ENCODE measurements at regions not wholly inside any gene's neighbourhood (a gene's known extent, or its start where the extent isn't known, plus 50 kb on each side); places are given as distances from the start of the nearest gene placed in this dataset.

- DNase-seq (ENCODE audit: low read depth in 3 of 3): no peak
Measured at GRCh38 chr3:170730071-170730812, 139.8 kb downstream of the RPL22L1 start.

- DNase-seq (ENCODE audit: low read depth in 3 of 3): no peak
Measured at GRCh38 chr3:170728181-170728580, 141.8 kb downstream of the RPL22L1 start.

- DNase-seq (ENCODE audit: low read depth in 3 of 3): no peak
Measured at GRCh38 chr3:170727754-170728153, 141.9 kb upstream of the SLC7A14 start.

DNA sequence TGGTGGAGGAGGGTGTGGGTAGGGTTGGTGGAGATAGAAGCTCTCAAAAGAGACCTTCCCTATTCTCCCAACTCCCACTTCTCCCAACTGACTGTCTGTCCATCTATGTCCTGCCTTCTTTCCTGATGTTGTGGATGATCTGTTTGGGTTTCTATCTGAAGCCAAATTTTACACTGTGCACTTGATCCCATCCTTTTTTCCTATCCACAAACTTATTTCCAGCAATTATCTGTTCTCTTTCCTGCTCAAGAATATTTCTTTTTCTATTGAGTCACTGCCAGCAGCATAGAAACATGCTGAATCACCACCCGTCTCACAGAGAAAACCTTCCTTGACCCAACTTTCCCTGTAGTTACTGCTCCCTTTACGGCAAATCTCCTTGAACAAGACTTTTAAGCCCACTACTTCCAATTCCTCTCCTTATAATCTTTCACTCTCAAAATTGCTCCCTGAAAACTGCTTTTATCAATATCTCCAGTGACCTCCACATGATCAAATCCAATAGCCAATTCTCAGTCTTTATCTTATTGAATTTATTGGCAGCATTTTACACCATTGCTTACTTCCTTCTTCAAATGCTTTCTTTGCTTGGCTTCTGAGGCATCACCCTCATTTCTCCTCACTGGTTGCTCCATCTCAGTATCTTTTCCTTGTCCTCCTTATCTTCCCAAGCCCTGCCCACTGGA is 141.2 kb upstream of the SLC7A14 start:
- no peak for DNase-seq (ENCODE audit: low read depth in 3 of 3)

DNA sequence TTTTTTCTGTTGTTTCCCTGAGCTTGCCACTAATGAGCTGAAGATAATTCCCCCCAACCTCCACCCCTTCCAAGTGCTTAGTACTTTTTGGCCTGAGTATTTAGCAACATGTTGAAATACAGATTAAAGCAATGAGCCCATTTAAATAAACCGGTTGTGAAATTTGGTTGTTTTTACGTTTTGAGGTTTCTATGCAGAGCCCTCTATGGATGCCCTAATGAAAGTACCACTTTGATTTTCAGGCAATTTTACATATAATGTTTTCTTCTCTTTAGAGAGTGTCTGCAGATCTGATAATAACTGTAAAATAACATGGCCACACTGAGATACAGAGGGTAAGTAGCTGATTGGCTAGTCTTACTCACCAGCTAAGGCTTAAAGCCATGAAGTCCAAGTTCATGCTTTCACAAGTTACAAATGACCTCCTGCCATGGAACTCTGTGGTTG is 139.4 kb upstream of the SLC7A14 start:
- DNase-seq (ENCODE audit: low read depth in 3 of 3): no peak

GRCh38 chr3:170724599-170725280 is 138.9 kb upstream of the SLC7A14 start:
- DNase-seq (ENCODE audit: low read depth in 3 of 3): no peak

DNA sequence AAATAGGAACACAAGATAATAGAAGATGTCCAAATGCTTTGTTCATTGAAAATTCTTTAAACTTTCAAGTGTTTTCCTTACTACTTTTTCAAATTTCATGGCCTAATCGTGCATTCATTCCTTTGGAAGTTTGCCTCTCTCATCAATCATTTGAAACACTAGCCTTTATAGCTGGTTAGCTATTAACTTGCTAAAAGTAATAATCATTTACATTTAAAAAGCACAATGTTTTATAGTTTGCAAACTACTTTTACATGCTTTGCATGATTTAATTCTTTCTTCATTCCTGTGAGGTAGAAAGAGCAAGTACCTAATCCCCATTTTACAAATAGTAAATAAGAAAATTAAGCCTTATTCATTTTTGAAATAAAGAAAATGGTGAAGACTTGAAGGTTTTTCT is 137.4 kb upstream of the SLC7A14 start:
- no peak for DNase-seq (ENCODE audit: low read depth in 3 of 3)

DNA sequence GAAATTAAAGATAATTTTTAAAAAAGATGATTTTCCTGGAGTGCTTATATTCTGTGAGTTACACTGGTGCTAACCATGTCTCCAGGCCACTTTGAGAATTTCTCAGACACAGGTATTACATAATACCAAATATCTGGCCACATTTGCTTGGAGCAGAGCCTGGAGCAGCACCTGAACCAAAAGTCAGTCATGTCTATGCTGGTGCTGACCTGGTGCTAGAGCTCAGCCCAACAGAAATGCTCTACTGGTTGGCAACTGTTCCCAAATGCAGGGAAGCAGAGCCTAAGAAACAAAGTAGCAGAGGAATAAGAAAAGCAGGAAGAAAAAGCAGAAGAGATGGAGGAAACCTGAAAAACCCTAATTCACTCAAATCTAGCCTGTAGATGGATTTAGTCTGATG is 135.7 kb upstream of the SLC7A14 start:
- DNase-seq (ENCODE audit: low read depth in 3 of 3): no peak

GRCh38 chr3:170719300-170719699 is 133.4 kb upstream of the SLC7A14 start:
- DNase-seq (ENCODE audit: low read depth in 3 of 3): no peak

DNA sequence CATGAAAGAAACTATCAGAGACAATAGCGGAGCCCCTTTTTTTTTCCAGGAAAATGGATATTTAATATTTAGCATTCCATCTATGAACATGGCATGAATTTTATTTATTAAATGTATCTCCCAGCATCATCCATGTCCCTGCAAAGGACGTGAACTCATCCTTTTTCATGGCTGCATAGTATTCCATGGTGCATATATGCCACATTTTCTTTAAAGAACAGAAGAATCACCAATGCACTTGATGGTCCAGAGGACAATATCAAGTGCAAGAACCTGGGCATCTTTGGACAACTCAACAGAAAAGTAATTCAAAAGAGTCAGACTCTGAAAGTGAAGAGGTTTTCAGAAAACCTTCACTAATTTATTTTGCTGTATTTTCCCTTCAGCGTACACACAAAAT is 133.0 kb upstream of the SLC7A14 start:
- DNase-seq (ENCODE audit: low read depth in 3 of 3): no peak

DNA sequence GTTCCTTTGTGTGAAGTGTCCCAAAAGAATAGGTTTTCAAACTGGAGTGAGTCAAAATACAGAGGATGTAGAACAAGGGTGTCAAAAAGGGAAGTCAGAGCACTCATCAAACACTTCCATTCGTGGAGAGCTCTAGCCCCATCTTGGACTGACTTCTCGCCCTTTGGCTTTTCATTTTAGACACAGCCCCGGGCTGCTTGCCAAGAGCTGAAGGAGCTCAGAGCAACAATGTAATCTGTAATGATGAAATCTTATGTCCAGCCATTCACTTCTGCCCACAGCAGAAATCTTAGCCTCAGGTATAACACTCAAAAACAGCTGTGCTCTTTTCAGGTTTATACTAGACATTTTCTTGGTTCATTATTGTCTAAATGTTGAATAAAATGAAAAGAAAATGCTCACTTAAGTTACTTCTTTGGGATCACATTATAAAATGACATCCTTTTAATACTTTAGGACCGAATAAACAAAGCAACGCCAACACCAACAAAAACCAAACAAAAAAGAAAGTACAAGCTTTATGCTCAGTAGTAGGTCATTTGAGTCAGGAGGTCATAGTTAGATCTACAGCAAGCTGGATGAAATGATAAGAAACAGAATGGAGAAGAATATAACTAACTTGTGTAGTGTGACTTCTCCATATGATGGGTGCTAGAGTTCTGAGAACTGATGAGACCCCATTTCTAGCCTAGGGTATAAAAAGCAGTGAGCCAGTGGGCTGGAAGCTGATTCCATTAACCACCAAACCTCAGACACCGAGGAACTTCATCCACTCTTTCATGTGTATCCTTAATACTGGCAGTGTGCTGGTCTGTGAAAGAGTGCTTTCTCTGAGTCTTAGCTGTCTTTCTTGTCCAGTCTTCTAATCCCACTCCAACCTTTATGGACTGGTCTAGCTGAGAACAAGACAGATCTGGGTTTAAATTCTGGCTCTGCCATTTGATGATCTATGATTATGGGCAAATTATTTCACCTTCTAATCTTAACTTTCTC is 131.8 kb upstream of the SLC7A14 start:
- DNase-seq (ENCODE audit: low read depth in 3 of 3): no peak

DNA sequence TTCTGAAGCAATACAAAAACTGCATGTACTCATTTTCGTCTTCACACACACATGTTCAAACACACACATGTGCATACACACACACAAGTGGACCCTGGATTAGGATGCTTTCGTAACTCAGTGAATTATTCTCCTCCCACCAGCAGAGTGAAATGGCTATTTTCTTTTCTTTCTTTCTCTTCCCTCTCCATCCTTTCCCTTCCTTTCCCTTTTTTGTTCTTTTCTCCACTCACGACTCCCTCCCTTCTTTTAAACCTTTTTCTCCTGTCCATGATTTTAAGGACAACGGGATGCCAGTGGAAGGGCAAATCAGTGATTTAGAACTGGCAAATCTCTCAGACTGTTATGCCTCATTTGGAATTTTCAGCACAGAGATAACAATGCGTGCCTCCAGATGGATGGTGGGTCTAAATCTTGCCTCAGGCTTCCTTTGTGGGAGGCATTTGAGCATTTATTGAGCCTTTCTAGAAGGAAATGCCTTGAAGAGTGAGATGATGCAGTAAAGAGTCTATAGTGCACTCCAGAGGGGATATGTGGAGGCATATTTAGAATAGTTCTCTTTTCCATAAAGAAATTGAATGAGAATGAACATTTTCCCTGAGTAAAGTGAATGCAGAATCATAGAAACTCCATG is 130.4 kb upstream of the SLC7A14 start:
- DNase-seq (ENCODE audit: low read depth in 3 of 3): no peak

GRCh38 chr3:170714562-170715535 is 129.0 kb upstream of the SLC7A14 start:
- no peak for DNase-seq (ENCODE audit: low read depth in 3 of 3)

GRCh38 chr3:170714122-170714521 is 128.2 kb upstream of the SLC7A14 start:
- DNase-seq (ENCODE audit: low read depth in 3 of 3): no peak

- no peak for DNase-seq (ENCODE audit: low read depth in 3 of 3)
Measured at GRCh38 chr3:170713653-170714052, 127.8 kb upstream of the SLC7A14 start.

- DNase-seq (ENCODE audit: low read depth in 3 of 3): no peak
Measured at GRCh38 chr3:170712798-170713197, 126.9 kb upstream of the SLC7A14 start.

DNA sequence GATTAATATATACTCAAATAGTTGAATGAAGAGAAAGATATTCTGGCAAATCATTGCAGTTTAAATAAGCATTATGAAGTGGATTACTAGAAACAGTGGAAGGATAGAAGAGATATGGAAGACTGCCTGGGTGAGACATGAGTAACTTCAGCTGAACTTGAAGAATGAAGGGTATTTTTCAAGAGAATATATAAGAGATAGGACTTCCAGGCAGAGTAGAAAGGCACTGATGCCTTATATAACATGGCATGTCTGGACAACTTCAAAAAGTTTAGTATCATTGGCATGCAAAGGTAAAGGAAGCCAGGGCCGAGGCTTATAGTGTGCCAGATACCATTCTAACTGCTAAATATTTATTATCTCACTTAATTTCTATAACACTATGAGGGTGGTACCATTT is 126.5 kb upstream of the SLC7A14 start:
- DNase-seq (ENCODE audit: low read depth in 3 of 3): no peak

DNA sequence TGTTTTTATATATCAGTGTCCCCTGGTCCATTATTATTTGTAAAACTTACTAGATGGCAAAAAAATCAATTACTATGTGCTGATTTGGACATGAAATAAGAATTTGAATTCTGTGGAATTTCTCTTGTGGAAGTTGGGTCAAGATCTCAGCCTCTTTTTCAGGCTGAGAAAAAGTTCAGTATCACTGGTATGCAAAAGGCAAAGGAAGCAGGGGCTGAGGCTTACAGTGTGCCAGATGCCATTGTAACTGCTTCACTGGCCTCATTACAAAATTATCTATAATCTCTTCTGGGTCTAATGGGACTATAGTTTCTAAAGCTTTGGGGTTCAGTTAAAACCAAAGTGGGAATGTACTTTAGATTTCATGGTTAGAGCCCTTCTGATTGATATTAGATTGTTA is 125.9 kb upstream of the SLC7A14 start:
- no peak for DNase-seq (ENCODE audit: low read depth in 3 of 3)

GRCh38 chr3:170709046-170709445 is 123.2 kb upstream of the SLC7A14 start:
- DNase-seq (ENCODE audit: low read depth in 3 of 3): no peak

DNA sequence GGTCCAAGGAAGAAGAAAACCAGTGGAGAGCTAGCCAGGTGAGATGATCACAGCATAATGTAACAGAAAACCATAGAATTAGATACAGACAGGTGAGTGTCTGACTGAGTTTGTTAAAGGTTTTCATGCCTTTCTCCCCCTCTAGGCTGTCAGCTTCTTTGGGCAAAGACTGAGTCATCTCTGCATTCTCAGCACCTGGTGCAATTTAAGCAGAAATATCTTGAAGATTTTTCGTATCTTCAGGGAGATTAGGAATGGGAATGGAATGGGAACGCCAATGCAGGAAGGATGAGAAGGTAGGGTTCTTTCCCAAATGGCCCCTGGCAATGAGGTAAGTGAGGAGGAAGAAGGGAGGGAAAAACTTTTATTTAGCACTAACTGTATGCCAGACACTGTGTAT is 122.0 kb upstream of the SLC7A14 start:
- DNase-seq (ENCODE audit: low read depth in 3 of 3): no peak

Data from stimulated activated CD4-positive, alpha-beta T cell treated with anti-CD3 and anti-CD28 coated beads, TNF-alpha, amount 100 ng/mL, for 48 hours (primary cell).